ENCODE measurements at regions not wholly inside any gene's neighbourhood (a gene's known extent, or its start where the extent isn't known, plus 50 kb on each side); places are given as distances from the start of the nearest gene placed in this dataset.
"Not testable (repeated sequence)": the region's sequence is repeated elsewhere in the genome, so short reads cannot be mapped to it uniquely, and the experiment has no call there.

GRCh38 chr14:66228267-66228970, 257.8 kb upstream of the CCDC196 start:
- DNase-seq: no peak

- DNase-seq: no peak
These were observed 254.4 kb upstream of the CCDC196 start for GRCh38 chr14:66231820-66232219.

GRCh38 chr14:66233591-66233990, 252.6 kb upstream of the CCDC196 start:
- no peak for DNase-seq

- DNase-seq: no peak
These were observed 251.8 kb upstream of the CCDC196 start for GRCh38 chr14:66234411-66234810.

GRCh38 chr14:66237741-66238140, 248.4 kb upstream of the CCDC196 start:
- DNase-seq: no peak

GRCh38 chr14:66238969-66239368, 247.2 kb upstream of the CCDC196 start:
- DNase-seq: no peak

GRCh38 chr14:66239589-66239988, 246.6 kb upstream of the CCDC196 start:
- no peak for DNase-seq

- no peak for DNase-seq
These were observed 246.1 kb upstream of the CCDC196 start for GRCh38 chr14:66240105-66240504.

- DNase-seq: no peak
These were observed 244.2 kb upstream of the CCDC196 start for GRCh38 chr14:66242001-66242400.

GRCh38 chr14:66244834-66245233, 241.3 kb upstream of the CCDC196 start:
- DNase-seq: no peak

- DNase-seq: no peak
These were observed 238.4 kb upstream of the CCDC196 start for GRCh38 chr14:66247662-66248193.

- no peak for DNase-seq
These were observed 237.9 kb upstream of the CCDC196 start for GRCh38 chr14:66248256-66248655.

GRCh38 chr14:66249544-66249943, 236.6 kb upstream of the CCDC196 start:
- DNase-seq: no peak

- DNase-seq: no peak
These were observed 232.1 kb upstream of the CCDC196 start for GRCh38 chr14:66254038-66254437.

- no peak for DNase-seq
These were observed 217.3 kb upstream of the CCDC196 start for GRCh38 chr14:66268802-66269334.

GRCh38 chr14:66272221-66272620, 213.9 kb upstream of the CCDC196 start:
- DNase-seq: no peak

GRCh38 chr14:66273261-66273832, 212.8 kb upstream of the CCDC196 start:
- no peak for DNase-seq

- DNase-seq: not testable (repeated sequence)
These were observed 207.8 kb upstream of the CCDC196 start for GRCh38 chr14:66278418-66278817.

GRCh38 chr14:66281036-66281776, 205.0 kb upstream of the CCDC196 start:
- no peak for DNase-seq

- peak; percentile 3 for DNase-seq
These were observed 201.8 kb upstream of the CCDC196 start for GRCh38 chr14:66284346-66284745.

GRCh38 chr14:66288511-66288910, 197.7 kb upstream of the CCDC196 start:
- no peak for DNase-seq

- no peak for DNase-seq
These were observed 194.4 kb upstream of the CCDC196 start for GRCh38 chr14:66291756-66292155.

- DNase-seq: no peak
These were observed 192.6 kb upstream of the CCDC196 start for GRCh38 chr14:66293533-66294105.
